ENCODE measurements at regions not wholly inside any gene's neighbourhood (a gene's known extent, or its start where the extent isn't known, plus 50 kb on each side); places are given as distances from the start of the nearest gene placed in this dataset.

DNA sequence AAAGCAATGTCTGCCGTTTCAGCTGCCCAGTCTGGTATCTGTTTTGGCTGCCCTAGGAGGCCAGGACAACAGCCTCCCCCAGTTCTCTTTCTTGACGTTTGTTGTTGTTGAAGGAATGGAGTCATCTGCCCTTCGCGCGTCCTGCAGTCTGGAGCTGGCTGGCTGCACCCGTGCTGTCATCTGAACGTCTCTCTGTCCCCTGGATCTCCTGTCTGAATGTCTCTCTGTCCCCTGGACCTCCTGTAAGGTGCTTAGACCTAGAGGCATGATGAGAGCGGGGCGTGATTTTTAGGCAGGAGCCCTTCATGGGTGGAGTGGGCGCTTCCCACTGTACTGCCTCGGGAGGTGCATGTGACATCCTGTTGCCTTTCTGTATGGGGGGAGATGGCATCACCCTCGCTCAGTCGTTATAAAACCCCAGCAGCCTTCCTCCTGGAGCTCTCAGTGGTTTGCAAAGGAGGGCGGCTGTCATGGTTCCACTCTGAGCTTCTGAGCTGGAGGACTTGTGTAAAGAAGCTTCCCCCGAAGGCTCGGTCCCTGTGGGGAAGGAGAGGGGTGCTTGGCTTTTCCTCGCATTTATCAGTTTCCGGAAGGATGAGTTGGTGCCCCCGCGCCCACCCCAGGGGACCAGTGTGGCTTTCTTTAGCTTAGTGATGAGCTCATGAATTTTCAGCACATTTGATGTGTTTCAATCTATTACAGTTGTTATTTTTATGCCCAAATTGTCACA is 49.8 kb upstream of the OLFM1 start:
- TF ChIP-seq, protein P1, sequence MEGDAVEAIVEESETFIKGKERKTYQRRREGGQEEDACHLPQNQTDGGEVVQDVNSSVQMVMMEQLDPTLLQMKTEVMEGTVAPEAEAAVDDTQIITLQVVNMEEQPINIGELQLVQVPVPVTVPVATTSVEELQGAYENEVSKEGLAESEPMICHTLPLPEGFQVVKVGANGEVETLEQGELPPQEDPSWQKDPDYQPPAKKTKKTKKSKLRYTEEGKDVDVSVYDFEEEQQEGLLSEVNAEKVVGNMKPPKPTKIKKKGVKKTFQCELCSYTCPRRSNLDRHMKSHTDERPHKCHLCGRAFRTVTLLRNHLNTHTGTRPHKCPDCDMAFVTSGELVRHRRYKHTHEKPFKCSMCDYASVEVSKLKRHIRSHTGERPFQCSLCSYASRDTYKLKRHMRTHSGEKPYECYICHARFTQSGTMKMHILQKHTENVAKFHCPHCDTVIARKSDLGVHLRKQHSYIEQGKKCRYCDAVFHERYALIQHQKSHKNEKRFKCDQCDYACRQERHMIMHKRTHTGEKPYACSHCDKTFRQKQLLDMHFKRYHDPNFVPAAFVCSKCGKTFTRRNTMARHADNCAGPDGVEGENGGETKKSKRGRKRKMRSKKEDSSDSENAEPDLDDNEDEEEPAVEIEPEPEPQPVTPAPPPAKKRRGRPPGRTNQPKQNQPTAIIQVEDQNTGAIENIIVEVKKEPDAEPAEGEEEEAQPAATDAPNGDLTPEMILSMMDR (IDR thresholded peaks at IDR 0.05; ENCODE audit: low read depth, low read length) = no peak
- TF ChIP-seq EZH2phosphoT487 (IDR thresholded peaks at IDR 0.05; ENCODE audit: low read depth) = no peak

Data from OCI-LY3 (cell line).